ENCODE measurements at regions not wholly inside any gene's neighbourhood (a gene's known extent, or its start where the extent isn't known, plus 50 kb on each side); places are given as distances from the start of the nearest gene placed in this dataset.

DNA sequence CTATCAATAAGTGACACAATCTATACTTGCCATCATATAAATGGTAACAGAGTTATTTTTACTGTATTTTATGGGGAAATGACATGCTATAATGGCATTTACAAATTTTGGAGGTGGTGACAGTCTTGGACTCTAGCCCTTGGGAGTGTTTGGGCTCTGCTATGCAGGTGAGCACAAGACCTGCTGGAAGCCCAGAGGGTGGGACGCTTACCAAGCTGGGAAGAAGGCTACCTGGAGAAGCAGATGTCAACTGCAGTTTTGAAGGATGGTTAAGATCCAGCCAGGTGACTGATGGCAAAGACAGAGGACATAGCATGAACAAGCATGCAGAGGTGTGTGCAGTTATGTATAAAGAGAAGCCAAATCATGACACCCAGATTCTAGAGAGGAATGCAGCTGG lies 346.9 kb downstream of the MYCN start:
- FAIRE-seq (no peak), DNase-seq (ENCODE audit: insufficient read length, low spot score) (no peak)

GRCh38 chr2:16285813-16286510 lies 345.6 kb downstream of the MYCN start:
- no peak for FAIRE-seq
- DNase-seq (ENCODE audit: insufficient read length, low spot score) = no peak

DNA sequence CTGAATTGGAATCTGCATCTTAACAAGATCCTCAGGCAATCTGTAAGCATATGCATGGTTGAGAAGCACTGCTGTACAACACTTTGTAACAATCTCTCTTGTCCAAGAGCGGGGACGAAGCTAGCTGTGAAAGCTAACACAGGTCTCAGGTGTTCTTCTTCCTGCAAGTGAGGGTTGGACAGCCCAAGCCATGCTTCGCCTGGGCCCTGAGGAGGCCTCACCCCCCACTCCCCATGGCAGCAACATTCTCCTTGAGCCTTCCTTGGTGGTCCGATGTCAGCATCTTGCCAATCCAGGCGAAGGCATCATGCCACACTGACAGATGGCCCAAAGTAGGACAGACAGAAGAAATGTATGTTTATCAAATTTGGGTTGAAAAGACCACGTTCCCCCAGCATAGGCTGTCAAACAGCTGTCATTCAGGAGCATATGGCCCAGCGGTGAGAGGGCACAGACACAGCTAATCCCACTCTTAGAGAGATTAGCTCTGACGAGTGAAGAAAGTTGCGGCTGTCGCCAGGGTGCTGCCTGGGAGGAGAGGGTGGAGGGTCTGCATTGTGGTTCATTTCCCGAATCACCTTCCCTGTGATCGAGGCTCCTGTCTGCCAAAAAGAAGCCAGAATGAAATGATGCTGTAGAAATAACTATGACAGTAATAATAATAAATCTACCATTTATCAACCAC lies 344.7 kb downstream of the MYCN start:
- no peak for FAIRE-seq
- DNase-seq (ENCODE audit: insufficient read length, low spot score) = no peak

DNA sequence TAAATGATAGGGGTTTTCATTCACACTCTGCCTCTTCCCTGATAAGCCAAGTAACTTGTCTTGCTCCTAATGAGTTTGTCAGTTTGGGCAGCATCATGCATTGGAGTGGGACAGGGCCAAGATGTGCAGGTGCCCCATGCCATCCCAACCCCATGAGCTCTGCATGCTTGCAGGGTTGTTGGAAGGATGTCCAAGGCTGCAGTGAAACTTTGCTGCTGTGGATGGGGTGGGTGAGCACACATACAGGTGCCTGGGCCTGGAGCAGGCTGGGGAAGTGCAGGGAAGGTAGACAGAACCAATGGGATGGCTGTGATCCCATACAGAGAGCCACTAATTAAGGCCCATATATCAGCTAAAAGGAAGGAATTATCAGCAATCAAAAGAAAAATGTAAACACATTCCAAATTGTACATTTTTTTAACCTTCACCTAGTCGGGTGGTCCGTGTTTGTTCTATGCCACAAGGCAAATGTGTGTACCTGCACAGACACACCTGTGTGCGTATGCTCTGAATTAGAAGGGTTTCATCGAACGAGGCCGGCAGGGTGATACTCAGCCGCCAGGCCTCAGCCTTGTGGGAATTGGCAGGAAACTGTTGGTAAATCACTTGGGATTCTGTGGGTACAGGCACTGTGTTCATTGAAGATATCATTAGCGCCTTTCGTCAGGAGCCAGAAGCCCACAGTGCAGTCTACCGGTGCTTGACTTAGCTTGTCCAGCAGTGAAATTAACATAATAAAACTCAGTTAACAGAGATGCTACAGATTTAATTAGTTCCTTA lies 342.9 kb downstream of the MYCN start:
- no peak for DNase-seq (ENCODE audit: insufficient read length, low spot score)
- FAIRE-seq = no peak

- DNase-seq (ENCODE audit: insufficient read length, low spot score) (no peak), FAIRE-seq (no peak)
Measured at GRCh38 chr2:16282511-16282910, 342.2 kb downstream of the MYCN start.

DNA sequence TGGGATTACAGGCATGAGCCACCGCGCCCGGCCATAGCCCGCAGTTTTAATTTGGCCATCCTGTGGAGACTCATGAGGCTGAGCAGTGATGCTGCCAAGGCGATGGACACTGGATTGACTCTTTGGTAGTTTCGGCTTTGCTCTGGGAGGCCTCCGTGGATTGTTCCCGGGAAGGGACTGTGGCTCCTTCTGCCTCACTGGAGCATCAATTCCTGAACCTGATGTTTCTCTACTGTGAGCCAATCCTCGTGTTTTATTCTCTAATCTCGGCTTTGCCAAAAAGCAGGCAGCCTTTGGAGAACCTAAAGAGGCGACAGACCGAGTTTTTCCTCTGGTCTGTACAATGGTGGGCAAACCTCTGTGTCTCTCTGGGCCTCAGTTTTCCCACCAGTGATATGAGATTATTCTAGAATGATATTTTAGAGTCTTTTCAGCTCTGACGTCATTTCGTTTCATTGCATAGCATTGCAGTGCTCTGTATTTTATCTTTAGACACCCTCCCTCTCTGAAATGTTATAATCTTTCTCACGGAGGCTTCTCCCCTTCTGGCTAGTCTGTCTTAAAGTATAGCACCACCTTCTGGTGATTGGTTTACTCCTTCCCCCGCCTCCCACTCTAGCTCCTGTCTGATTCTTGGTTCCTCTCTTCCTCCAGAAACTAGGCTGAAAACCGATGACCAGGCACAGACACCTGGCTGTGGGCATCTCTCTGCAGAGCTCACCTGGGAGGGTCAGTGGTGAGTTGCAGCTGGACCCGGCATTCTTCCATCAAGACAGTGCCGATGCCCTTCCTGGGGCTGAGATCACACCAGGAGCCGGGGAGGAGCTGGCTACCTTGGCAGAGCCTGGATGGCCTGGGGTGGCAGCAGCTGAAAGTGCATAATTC lies 341.3 kb downstream of the MYCN start:
- no peak for FAIRE-seq
- DNase-seq (ENCODE audit: insufficient read length, low spot score) = no peak

DNA sequence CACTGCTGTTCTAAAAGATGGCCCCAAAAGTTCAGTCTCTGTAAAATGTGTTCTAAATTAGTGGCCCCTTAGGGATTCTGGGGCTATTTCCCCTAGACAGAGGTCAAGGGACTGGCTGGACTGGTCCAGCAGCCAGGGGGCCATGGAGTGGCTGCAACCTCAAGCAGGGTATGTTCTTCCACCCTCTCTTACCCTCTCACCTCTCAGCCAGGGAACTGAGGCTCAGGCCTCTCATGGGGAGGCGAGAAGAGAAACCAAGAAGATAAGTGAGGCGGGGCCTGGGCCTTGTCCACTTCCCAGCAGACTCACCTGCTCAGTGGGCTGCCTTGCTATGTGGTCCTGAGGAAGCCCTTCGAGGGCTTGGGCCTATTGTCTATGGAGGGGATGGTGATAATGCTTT lies 339.7 kb downstream of the MYCN start:
- FAIRE-seq (no peak), DNase-seq (ENCODE audit: insufficient read length, low spot score) (no peak)

- no peak for DNase-seq (ENCODE audit: insufficient read length, low spot score)
- FAIRE-seq = no peak
Measured at GRCh38 chr2:16279641-16280040, 339.3 kb downstream of the MYCN start.

DNA sequence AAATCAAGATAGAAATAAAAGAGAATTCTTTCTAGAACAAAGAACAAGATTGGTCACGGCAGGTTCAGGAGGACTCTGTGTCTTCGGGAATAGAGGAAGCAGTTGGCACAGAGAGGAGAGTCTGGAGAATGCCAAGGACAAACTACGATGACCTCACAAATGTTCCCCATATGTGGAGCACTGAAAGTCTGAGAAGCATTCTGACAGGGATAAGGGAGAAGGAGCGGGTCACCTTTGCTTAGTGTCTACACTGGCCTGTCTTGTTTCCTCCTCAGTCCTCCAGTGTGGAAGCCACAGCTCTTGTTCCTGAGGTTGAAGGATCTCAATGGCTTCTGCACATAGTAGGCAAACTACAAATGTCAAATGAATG lies 338.8 kb downstream of the MYCN start:
- FAIRE-seq = no peak
- DNase-seq (ENCODE audit: insufficient read length, low spot score) = no peak

DNA sequence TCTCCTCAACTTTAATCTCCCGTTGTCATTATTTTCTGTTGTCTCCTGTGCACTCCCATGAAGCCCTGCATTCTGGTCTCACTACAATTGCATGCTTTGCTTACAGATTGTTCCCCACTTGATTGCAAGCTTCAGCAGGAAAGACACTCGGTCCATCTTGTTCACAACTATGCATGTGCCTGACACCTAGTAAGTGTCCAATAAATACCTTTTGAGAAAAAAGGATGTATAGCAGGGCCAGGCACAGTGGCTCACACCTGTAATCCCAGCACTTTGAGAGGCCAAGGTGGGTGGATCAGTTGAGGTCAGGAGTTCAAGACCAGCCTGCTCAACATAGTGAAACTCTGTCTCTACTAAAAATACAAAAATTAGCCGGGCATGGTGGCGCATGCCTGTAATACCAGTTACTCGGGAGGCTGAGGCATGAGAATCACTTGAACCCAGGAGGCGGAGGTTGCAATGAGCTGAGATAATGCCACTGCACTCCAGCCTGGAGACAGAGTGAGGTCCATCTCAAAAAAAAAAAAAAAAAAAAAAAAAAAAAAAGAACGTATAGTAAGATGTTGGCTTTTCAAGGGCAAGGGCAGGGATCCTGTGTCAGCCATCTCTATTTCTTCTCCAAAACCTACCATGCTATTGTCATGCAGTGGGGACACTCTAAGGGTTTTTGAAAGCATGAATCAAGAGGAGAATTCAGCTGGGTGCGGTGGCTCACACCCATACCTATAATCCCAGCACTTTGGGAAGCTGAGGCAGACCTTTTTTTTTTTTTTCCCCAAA lies 338.3 kb downstream of the MYCN start:
- DNase-seq (ENCODE audit: insufficient read length, low spot score) = no peak
- FAIRE-seq = no peak

DNA sequence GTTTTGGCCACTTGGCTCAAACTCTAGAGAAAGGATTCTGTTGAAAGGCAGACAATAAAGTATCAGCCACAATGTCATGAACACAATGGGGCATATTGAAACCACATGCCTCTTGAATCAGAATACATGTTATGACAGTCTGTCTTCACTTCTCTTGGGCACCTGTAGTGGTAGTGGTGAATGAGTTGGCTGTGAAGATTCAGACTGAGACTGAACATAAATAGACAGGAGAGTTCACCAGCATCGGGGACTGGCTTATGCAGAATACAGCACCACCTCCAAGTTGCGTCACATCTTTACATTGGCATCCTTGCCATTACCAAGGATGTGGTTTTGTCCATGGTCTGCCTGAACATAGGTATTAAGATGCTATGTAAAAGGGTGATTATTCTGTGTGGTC lies 336.8 kb downstream of the MYCN start:
- FAIRE-seq = no peak
- no peak for DNase-seq (ENCODE audit: insufficient read length, low spot score)

- FAIRE-seq (no peak), DNase-seq (ENCODE audit: insufficient read length, low spot score) (no peak)
Measured at GRCh38 chr2:16275661-16276060, 335.3 kb downstream of the MYCN start.

GRCh38 chr2:16275131-16275530 lies 334.8 kb downstream of the MYCN start:
- FAIRE-seq (no peak), DNase-seq (ENCODE audit: insufficient read length, low spot score) (no peak)

DNA sequence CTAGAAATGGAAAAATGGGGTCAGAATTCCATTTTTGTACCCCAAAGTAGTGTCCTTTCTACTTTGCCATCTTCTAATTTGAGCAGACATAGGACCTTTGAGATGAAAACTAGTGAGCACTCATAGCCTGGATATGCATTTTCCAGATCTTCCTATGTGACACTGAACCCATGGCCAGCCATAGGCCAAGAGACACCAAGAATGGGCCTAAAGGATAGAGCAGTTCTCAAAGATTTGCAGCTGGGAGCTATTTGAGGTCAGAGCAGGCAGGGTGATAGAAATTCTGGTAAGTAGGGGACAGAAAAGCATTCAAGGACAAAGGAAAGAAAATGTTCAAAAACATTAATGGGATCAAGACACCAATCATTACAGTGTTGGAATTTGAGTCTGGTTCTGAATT lies 332.8 kb downstream of the MYCN start:
- FAIRE-seq (no peak), DNase-seq (ENCODE audit: insufficient read length, low spot score) (no peak)

DNA sequence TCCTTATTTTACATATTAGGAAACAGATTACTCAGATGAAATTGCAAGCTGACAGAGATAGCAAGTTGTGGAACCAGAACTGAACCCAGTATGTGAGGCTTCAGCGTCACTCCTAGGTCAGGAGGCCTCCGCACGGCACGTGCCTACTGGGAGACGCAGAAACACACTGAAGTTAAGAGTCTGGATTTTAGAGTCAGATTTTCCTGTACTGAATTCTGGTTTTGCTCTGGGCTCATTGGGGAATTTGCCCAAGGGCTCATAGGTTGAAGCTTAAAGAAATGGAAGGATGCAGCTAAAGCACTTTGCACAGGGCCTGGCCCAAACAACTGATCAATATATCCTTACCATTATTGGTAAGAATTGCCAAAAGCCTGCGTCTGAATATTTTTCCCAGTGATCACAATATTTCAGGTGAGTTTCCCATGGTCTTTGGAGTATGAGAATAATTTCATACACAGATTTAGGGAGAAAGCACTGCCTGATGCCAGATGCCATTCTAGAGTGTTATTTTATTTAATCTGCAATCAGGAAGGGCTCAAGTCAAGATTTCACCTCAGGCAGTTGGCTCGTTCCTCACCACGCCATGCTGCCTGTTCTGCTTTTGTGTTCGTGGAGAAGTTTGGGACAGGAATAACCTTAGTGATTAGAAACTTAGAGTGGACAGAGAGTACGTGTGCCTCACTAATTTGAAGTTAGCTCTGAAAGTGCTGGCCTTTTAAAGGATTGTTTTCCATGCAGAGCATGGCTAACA lies 331.9 kb downstream of the MYCN start:
- DNase-seq (ENCODE audit: insufficient read length, low spot score) = no peak
- FAIRE-seq = no peak

GRCh38 chr2:16271231-16271896 lies 331.0 kb downstream of the MYCN start:
- no peak for DNase-seq (ENCODE audit: insufficient read length, low spot score)

DNA sequence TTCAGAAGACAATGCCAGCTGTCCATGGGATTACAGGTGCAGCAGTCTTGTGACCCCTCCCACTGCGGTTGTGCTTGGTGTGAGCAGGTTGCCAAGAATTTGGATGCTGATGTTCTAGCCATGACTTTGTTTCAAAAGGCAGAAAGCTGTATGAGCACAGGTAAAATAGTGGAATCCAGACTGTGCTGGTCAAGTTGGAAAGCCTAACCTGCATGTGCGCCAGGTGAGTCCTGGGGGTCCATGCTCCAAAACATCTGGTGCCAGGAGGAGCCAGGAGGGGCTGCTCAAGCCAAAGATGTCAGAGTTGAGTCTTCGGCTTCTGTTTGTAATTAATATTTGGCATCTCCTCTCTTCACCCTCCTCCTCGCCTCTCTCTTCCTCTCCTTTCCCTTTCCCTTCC lies 330.1 kb downstream of the MYCN start:
- DNase-seq (ENCODE audit: insufficient read length, low spot score) (no peak), FAIRE-seq (no peak)

More at GRCh38 chr2:16271231-16271896, 331.0 kb downstream of the MYCN start:
- no peak for FAIRE-seq

DNA sequence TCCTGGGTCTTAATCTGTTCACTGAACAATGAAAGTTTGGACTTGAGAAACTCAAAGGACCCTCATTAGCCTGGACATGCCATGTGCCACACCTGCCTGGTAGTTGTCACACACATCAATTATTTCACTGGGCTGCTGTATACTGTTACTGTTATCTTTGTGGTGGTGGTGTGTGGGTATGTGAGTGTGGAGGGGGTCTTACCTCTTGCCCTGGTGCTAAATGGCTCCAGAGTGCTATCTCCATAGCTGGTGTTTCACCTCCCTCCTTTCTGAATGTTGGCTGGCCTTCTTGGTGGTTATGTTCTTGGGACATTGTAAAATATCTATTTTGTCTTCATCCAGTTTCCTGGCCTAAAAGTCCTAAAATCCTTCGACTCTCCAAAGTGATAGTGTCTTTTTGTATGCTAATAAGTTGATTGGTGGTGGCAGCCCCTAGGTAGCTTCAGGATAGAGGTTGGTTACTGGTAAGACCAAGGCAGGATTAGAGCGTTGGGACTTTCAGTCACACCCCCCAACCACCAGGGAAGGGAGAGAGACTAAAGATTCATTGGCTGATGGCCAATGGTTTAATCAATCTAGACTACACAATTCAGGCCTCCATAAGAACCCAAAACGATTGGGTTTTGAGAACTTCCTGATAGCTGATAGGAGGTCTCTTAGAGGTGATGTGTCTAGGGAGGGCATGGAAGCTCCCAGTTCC lies 328.1 kb downstream of the MYCN start:
- FAIRE-seq (no peak), DNase-seq (ENCODE audit: insufficient read length, low spot score) (no peak)
